H9 (cell line): ENCODE measurements at regions not wholly inside any gene's neighbourhood (a gene's known extent, or its start where the extent isn't known, plus 50 kb on each side); places are given as distances from the start of the nearest gene placed in this dataset.
"Not testable (repeated sequence)": the region's sequence is repeated elsewhere in the genome, so short reads cannot be mapped to it uniquely, and the experiment has no call there.

Source experiments
- DNase-seq: peaks from one replicate; pipeline ENCODE4 v3.0.0-alpha.2; 2017
- H2AFZ ChIP-seq: one replicate; pipeline ENCODE4 v1.6.1; 2013; ENCODE audit warnings: mild to moderate bottlenecking, low read length, control low read depth, moderate library complexity
- H2AK5ac ChIP-seq: 2 replicates; pipeline ENCODE4 v1.6.1; 2013; ENCODE audit warnings: low read length, control low read depth, mixed read lengths; ENCODE audit not compliant: insufficient read length
- H2BK120ac ChIP-seq: one replicate; pipeline ENCODE4 v1.6.1; 2013; ENCODE audit warnings: low read depth, mild to moderate bottlenecking, low read length, control low read depth, inconsistent platforms; ENCODE audit not compliant: poor library complexity, severe bottlenecking
- H2BK12ac ChIP-seq: 2 replicates; pipeline ENCODE4 v1.6.1; 2013; ENCODE audit warnings: low read length, control low read depth, mixed read lengths, low read depth; ENCODE audit not compliant: insufficient read length
- H2BK15ac ChIP-seq: 2 replicates; pipeline ENCODE4 v1.6.1; 2013; ENCODE audit warnings: low read depth, low read length, control low read depth
- H2BK20ac ChIP-seq: one replicate; pipeline ENCODE4 v1.6.1; 2013; ENCODE audit warnings: low read depth, mild to moderate bottlenecking, low read length, control low read depth, inconsistent platforms; ENCODE audit not compliant: poor library complexity, severe bottlenecking
- H2BK5ac ChIP-seq: 2 replicates; pipeline ENCODE4 v1.6.1; 2013; ENCODE audit warnings: low read length, control low read depth, mixed read lengths; ENCODE audit not compliant: insufficient read length
- H3K14ac ChIP-seq: 2 replicates; pipeline ENCODE4 v1.6.1; 2013; ENCODE audit warnings: low read length, control low read depth; ENCODE audit not compliant: insufficient read depth
- H3K18ac ChIP-seq: 2 replicates; pipeline ENCODE4 v1.6.1; 2013; ENCODE audit warnings: low read depth, mild to moderate bottlenecking, mixed read lengths, low read length, control low read depth; ENCODE audit not compliant: insufficient read length
- H3K23ac ChIP-seq: 2 replicates; pipeline ENCODE4 v1.6.1; 2013; ENCODE audit warnings: low read length, control low read depth, mixed read lengths, low read depth; ENCODE audit not compliant: insufficient read length
- H3K23me2 ChIP-seq: 2 replicates; pipeline ENCODE4 v1.6.1; 2013; ENCODE audit warnings: low read depth, mild to moderate bottlenecking, mixed read lengths, low read length, control low read depth; ENCODE audit not compliant: insufficient read length, poor library complexity, severe bottlenecking
- H3K27ac ChIP-seq: 2 replicates; pipeline ENCODE4 v1.5.1; 2013; ENCODE audit warnings: low read length, control low read depth, mixed read lengths, low read depth; ENCODE audit not compliant: insufficient read length
- H3K27me3 ChIP-seq: 2 replicates; pipeline ENCODE4 v1.6.1; 2013; ENCODE audit warnings: low read length, control low read depth, inconsistent platforms; ENCODE audit not compliant: insufficient read depth
- H3K4ac ChIP-seq: 2 replicates; pipeline ENCODE4 v1.6.1; 2013; ENCODE audit warnings: low read depth, mild to moderate bottlenecking, control low read depth, inconsistent platforms, low read length, moderate library complexity
- H3K4me1 ChIP-seq: 2 replicates; pipeline ENCODE4 v1.6.1; 2013; ENCODE audit warnings: low read length, control low read depth, inconsistent platforms; ENCODE audit not compliant: insufficient read depth
- H3K4me2 ChIP-seq: 2 replicates; pipeline ENCODE4 v1.6.1; 2013; ENCODE audit warnings: low read length, control low read depth, mixed read lengths; ENCODE audit not compliant: insufficient read length, insufficient read depth
- H3K56ac ChIP-seq: 2 replicates; pipeline ENCODE4 v1.6.1; 2013; ENCODE audit warnings: low read depth, mild to moderate bottlenecking, mixed read lengths, low read length, control low read depth; ENCODE audit not compliant: insufficient read length
- H3K79me1 ChIP-seq: 2 replicates; pipeline ENCODE4 v1.6.1; 2013; ENCODE audit warnings: low read depth, mild to moderate bottlenecking, moderate library complexity, low read length, control low read depth, inconsistent platforms; ENCODE audit not compliant: insufficient read depth, poor library complexity, severe bottlenecking
- H3K79me2 ChIP-seq: 2 replicates; pipeline ENCODE4 v1.6.1; 2013; ENCODE audit warnings: low read length, control low read depth, inconsistent platforms; ENCODE audit not compliant: insufficient read depth
- H3K9ac ChIP-seq: 2 replicates; pipeline ENCODE4 v1.6.1; 2013; ENCODE audit warnings: low read length, control low read depth, mixed read lengths; ENCODE audit not compliant: insufficient read length; ENCODE audit errors: extremely low read depth
- H3K9me3 ChIP-seq: one replicate; pipeline ENCODE4 v1.6.1; 2013; ENCODE audit warnings: low read depth, low read length, inconsistent platforms; ENCODE audit not compliant: control insufficient read depth
- H3T11ph ChIP-seq: one replicate; pipeline ENCODE4 v1.6.1; 2013; ENCODE audit warnings: mild to moderate bottlenecking, low read length, control low read depth, inconsistent platforms
- H4K20me1 ChIP-seq: one replicate; pipeline ENCODE4 v1.6.1; 2013; ENCODE audit not compliant: control insufficient read depth, insufficient read length, insufficient read depth
- H4K5ac ChIP-seq: 2 replicates; pipeline ENCODE4 v1.6.1; 2013; ENCODE audit warnings: low read depth, mild to moderate bottlenecking, mixed read lengths, low read length, control low read depth; ENCODE audit not compliant: insufficient read length
- H4K8ac ChIP-seq: replicated peaks from 2 replicates; pipeline ENCODE4 v1.6.1; 2013; ENCODE audit warnings: low read length, control low read depth, mixed read lengths, low read depth; ENCODE audit not compliant: insufficient read length
- H4K91ac ChIP-seq: 2 replicates; pipeline ENCODE4 v1.6.1; 2013; ENCODE audit warnings: low read depth, mild to moderate bottlenecking, moderate library complexity, mixed read lengths, low read length, control low read depth; ENCODE audit not compliant: insufficient read length
- H3K27ac Mint-ChIP-seq, 3 experiments: 2 replicates in 2 of 3; 3 replicates in 1 of 3; pipeline ENCODE4 v1.8.0; 2020 to 2021; ENCODE audit warnings: mixed read lengths in 3 of 3, mild to moderate bottlenecking in 1 of 3, moderate library complexity in 1 of 3
- H3K27me3 Mint-ChIP-seq: 2 replicates; pipeline ENCODE4 v1.8.0; 2021; ENCODE audit warnings: low read depth, mild to moderate bottlenecking, moderate library complexity, mixed read lengths
- H3K36me3 Mint-ChIP-seq, 3 experiments: 2 replicates in 2 of 3; 3 replicates in 1 of 3; pipeline ENCODE4 v1.8.0; 2020 to 2021; ENCODE audit warnings: low read depth in 3 of 3, mixed read lengths in 3 of 3; ENCODE audit not compliant: insufficient read depth in 1 of 3
- H3K4me1 Mint-ChIP-seq, 2 experiments: 2 replicates each; pipeline ENCODE4 v1.8.0; 2020; ENCODE audit warnings: mixed read lengths in 2 of 2
- H3K4me3 Mint-ChIP-seq, 2 experiments: 2 replicates in 1 of 2; 3 replicates in 1 of 2; pipeline ENCODE4 v1.8.0; 2020 to 2021; ENCODE audit warnings: mild to moderate bottlenecking in 2 of 2, mixed read lengths in 2 of 2, moderate library complexity in 1 of 2
- H3K9me3 Mint-ChIP-seq, 2 experiments: 2 replicates in 1 of 2; 3 replicates in 1 of 2; pipeline ENCODE4 v1.8.0; 2020; ENCODE audit warnings: mild to moderate bottlenecking in 2 of 2, mixed read lengths in 2 of 2, moderate library complexity in 1 of 2
- WGBS: extraction: QIAGEN DNeasy Blood & Tissue Kit; methylation state at CpG from one replicate; pipeline ENCODE4 v1.1.7; 2013; ENCODE audit warnings: missing lambda C conversion rate, low lambda C conversion rate, mixed read lengths; ENCODE audit not compliant: insufficient read length; ENCODE audit errors: extremely low coverage; 5-methylcytosine and 5-hydroxymethylcytosine counted together

- not testable (repeated sequence) for H3K23me2 ChIP-seq, H3K27me3 Mint-ChIP-seq, H3K18ac ChIP-seq, H3K23ac ChIP-seq, H3K9ac ChIP-seq, H3K27ac ChIP-seq, H3K27me3 ChIP-seq, H3K4me1 Mint-ChIP-seq, H4K5ac ChIP-seq, H3K36me3 Mint-ChIP-seq, H4K20me1 ChIP-seq, H2BK120ac ChIP-seq, H3K79me2 ChIP-seq, H2BK15ac ChIP-seq, H4K8ac ChIP-seq, H2BK5ac ChIP-seq, H3K56ac ChIP-seq, H3K9me3 Mint-ChIP-seq, H3K4ac ChIP-seq, H2BK20ac ChIP-seq, H3K14ac ChIP-seq, H3K4me2 ChIP-seq, H3T11ph ChIP-seq, H3K79me1 ChIP-seq, H4K91ac ChIP-seq, H3K4me3 Mint-ChIP-seq, H3K4me1 ChIP-seq, H2BK12ac ChIP-seq, DNase-seq, H2AFZ ChIP-seq, H3K9me3 ChIP-seq, H2AK5ac ChIP-seq
- peak overlapping the region in 1 of 3 experiments; percentile 42; a peak in 2 of 7 replicates for H3K27ac Mint-ChIP-seq
- WGBS, result no CpG with 5 or more reads among the region's 26 CpGs
Observed at GRCh38 chr7:79975986-79976710, 158.5 kb upstream of the GNAI1 start.
